ENCODE measurements at regions not wholly inside any gene's neighbourhood (a gene's known extent, or its start where the extent isn't known, plus 50 kb on each side); places are given as distances from the start of the nearest gene placed in this dataset.

DNA sequence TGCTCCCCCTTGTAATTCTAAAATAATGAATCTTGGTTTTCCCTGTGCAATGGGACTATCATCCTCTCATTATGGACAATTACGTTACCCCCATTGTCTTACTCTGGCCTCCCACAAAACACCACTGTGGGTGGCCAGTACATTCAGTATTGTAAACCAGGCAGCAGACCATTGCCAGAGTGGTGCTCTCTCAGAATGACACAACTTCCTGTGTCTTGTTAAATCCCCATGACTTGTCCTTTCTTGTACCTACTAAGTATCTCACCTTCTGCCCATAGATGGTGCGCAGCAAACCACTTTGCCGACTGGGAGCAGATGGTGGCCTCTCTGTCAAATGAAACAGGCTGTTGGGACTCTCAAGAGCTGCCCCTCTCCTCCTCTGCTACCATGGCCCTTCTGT is 287.1 kb upstream of the RAG2 start:
- Histone ChIP-seq H3K4me1 (ENCODE audit: insufficient read depth) (no peaks in the 10 kb centered on the region), H3K36me3 (no peaks in the 10 kb centered on the region), H3K9me3 (no peaks in the 10 kb centered on the region), H3K27me3 (no peaks in the 10 kb centered on the region), H3K27ac (no peak overlapping the region), H3K4me3 (no peak overlapping the region)
- intact Hi-C loops (cut with DNase I), result no loop called here
- TF ChIP-seq POLR2A (IDR thresholded peaks at IDR 0.05) (no peak), EP300 (IDR thresholded peaks at IDR 0.05) (no peak)
- TF ChIP-seq, protein P1, sequence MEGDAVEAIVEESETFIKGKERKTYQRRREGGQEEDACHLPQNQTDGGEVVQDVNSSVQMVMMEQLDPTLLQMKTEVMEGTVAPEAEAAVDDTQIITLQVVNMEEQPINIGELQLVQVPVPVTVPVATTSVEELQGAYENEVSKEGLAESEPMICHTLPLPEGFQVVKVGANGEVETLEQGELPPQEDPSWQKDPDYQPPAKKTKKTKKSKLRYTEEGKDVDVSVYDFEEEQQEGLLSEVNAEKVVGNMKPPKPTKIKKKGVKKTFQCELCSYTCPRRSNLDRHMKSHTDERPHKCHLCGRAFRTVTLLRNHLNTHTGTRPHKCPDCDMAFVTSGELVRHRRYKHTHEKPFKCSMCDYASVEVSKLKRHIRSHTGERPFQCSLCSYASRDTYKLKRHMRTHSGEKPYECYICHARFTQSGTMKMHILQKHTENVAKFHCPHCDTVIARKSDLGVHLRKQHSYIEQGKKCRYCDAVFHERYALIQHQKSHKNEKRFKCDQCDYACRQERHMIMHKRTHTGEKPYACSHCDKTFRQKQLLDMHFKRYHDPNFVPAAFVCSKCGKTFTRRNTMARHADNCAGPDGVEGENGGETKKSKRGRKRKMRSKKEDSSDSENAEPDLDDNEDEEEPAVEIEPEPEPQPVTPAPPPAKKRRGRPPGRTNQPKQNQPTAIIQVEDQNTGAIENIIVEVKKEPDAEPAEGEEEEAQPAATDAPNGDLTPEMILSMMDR (IDR thresholded peaks at IDR 0.05), result no peak
- 93 to 98% (median 95%) methylated on average over 3 of the region's 3 CpGs for WGBS, 3 donors
- no peak for DNase-seq

- DNase-seq, result no peak
- Histone ChIP-seq H3K36me3 (no peaks in the 10 kb centered on the region), H3K27ac (no peak overlapping the region), H3K27me3 (no peaks in the 10 kb centered on the region), H3K4me1 (ENCODE audit: insufficient read depth) (no peaks in the 10 kb centered on the region), H3K9me3 (no peaks in the 10 kb centered on the region), H3K4me3 (no peak overlapping the region)
- intact Hi-C loops (cut with DNase I), result no loop called here
- WGBS, 3 donors, result 68 to 81% (median 78%) methylated on average over 1 of the region's 1 CpG
- TF ChIP-seq EP300 (IDR thresholded peaks at IDR 0.05) (no peak), POLR2A (IDR thresholded peaks at IDR 0.05) (no peak)
- TF ChIP-seq, protein P1 (IDR thresholded peaks at IDR 0.05), result no peak
Observed at GRCh38 chr11:36878737-36879136, 280.7 kb upstream of the RAG2 start.

DNA sequence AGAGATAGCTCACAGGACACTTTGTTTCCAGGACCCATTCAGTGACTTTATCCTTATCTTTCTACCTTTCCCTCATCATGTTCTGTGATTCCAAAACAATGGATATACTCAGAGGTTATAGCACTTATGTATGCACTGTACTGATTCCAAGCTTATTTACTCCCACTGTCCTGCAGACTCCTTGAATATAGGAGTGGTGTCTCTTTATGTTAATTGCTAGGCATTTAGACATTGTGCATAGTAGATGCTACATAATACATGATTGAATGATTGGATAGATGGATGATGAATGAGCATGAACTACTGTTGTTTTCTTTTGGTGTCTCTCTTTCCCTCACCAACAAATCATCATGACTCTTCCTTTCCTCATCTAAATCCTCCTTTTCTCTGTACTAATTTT is 279.1 kb upstream of the RAG2 start:
- H3K4me1 ChIP-seq (ENCODE audit: insufficient read depth), result no peaks in the 10 kb centered on the region
- TF ChIP-seq EP300 (IDR thresholded peaks at IDR 0.05), result no peak
- no peak for TF ChIP-seq POLR2A (IDR thresholded peaks at IDR 0.05)
- TF ChIP-seq, protein P1 (IDR thresholded peaks at IDR 0.05), result no peak
- H3K27ac ChIP-seq, result no peak overlapping the region
- H3K36me3 ChIP-seq, result no peaks in the 10 kb centered on the region
- DNase-seq, result no peak
- intact Hi-C loops (cut with DNase I), result no loop called here
- no peaks in the 10 kb centered on the region for H3K27me3 ChIP-seq
- H3K4me3 ChIP-seq, result no peak overlapping the region
- no peaks in the 10 kb centered on the region for H3K9me3 ChIP-seq

DNA sequence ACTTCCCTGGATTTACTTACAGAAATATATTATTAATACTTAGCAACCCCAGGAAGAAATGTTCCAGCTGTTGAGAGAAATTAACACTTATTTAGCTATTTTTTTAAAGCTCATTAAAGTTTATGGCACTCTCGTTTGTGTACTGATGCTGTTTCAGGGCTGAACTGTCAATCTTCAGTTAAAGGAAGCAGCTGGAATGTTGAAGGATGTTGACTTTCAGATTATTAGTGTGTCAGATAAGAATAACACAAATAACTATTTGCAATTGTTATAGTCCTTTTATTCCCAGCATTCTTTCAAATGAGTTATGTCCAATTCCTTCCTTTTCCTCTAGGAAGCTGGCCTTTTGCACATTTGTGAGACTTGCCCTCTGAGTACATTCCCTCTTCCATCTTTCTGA is 278.2 kb upstream of the RAG2 start:
- no peak overlapping the region for H3K27ac ChIP-seq
- WGBS, 3 donors, result 8 to 13% (median 12%) methylated on average over 1 of the region's 1 CpG
- no peaks in the 10 kb centered on the region for H3K4me1 ChIP-seq (ENCODE audit: insufficient read depth)
- intact Hi-C loops (cut with DNase I), result no loop called here
- H3K36me3 ChIP-seq, result no peaks in the 10 kb centered on the region
- H3K9me3 ChIP-seq, result no peaks in the 10 kb centered on the region
- no peaks in the 10 kb centered on the region for H3K27me3 ChIP-seq
- H3K4me3 ChIP-seq, result no peak overlapping the region
- DNase-seq, result no peak
- TF ChIP-seq EP300 (IDR thresholded peaks at IDR 0.05) (no peak), POLR2A (IDR thresholded peaks at IDR 0.05) (no peak)
- TF ChIP-seq, protein P1 (IDR thresholded peaks at IDR 0.05), result no peak

DNA sequence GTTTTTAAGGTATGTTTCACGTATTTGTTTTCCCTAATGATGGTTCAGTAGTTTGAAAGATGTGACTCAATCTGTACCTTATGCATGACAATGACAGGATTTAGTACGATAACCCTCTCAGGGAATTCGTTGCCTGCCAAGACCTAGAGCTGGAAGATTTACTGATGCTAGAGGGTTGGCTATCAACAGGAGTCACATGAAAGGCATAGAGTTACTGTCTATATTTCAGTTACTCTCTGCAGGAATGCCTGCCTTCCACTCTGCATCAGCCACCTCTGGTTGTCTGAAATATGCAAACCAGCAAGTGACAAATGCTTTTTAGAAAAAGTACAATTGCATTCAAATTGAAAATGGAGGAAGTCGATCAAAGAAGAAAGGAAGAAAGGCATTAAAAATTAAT is 276.3 kb upstream of the RAG2 start:
- Histone ChIP-seq H3K4me1 (ENCODE audit: insufficient read depth) (no peaks in the 10 kb centered on the region), H3K27me3 (no peaks in the 10 kb centered on the region), H3K4me3 (no peak overlapping the region), H3K36me3 (no peaks in the 10 kb centered on the region), H3K27ac (no peak overlapping the region), H3K9me3 (no peaks in the 10 kb centered on the region)
- 40 to 50% (median 43%) methylated on average over 4 of the region's 4 CpGs for WGBS, 3 donors
- DNase-seq, result no peak
- no peak for TF ChIP-seq POLR2A (IDR thresholded peaks at IDR 0.05)
- no peak for TF ChIP-seq EP300 (IDR thresholded peaks at IDR 0.05)
- TF ChIP-seq, protein P1 (IDR thresholded peaks at IDR 0.05), result no peak
- intact Hi-C loops (cut with DNase I), result no loop called here

Data from ovary (tissue), 7 donors.